Activated B cell treated with CpG ODN at 0.5 μM for 24 hours (primary cell): ENCODE measurements at regions not wholly inside any gene's neighbourhood (a gene's known extent, or its start where the extent isn't known, plus 50 kb on each side); places are given as distances from the start of the nearest gene placed in this dataset.

Experiments used
- ATAC-seq: fragments of 200-7000 bp; cut with Tn5 transposase; one replicate; pipeline ENCODE4 v1.10.0; 2021; ENCODE audit warnings: low read depth, mild to moderate bottlenecking, moderate library complexity
- CTCF ChIA-PET: fragments of 350-600 bp; sonication (Branson Sonifier 250); formaldehyde crosslinking; loops from one replicate; lab custom pipeline; 2021; ENCODE audit warnings: antibody characterized with exemption; lab: Charles Lee
- POLR2A ChIA-PET: fragments of 350-600 bp; sonication (Branson Sonifier 250); formaldehyde crosslinking; loops from one replicate; lab custom pipeline; 2021; ENCODE audit warnings: antibody characterized with exemption; lab: Charles Lee
- DNase-seq: peaks from one replicate; pipeline ENCODE4 v3.0.0; 2022
- H3K27ac Mint-ChIP-seq: one replicate; pipeline ENCODE4 v1.8.0; 2020; ENCODE audit warnings: mixed read lengths
- H3K27me3 Mint-ChIP-seq: one replicate; pipeline ENCODE4 v1.8.0; 2021; ENCODE audit warnings: mixed read lengths
- H3K36me3 Mint-ChIP-seq: one replicate; pipeline ENCODE4 v1.8.0; 2021; ENCODE audit warnings: low read depth, mixed read lengths
- H3K4me1 Mint-ChIP-seq: one replicate; pipeline ENCODE4 v1.8.0; 2021; ENCODE audit warnings: mixed read lengths
- H3K4me3 Mint-ChIP-seq: one replicate; pipeline ENCODE4 v1.8.0; 2020; ENCODE audit warnings: mild to moderate bottlenecking, mixed read lengths
- H3K9me3 Mint-ChIP-seq: one replicate; pipeline ENCODE4 v1.8.0; 2020; ENCODE audit warnings: mixed read lengths
- intact Hi-C: fragments of 100-400 bp; cut with micrococcal nuclease; formaldehyde crosslinking; loops from one replicate; pipeline ENCODE4 v1.15.1; 2024
- TF ChIP-seq, protein P1 (sequence below): fragments of 200-600 bp; IDR thresholded peaks from one replicate; pipeline ENCODE4 v1.8.0; 2022; ENCODE audit warnings: antibody characterized with exemption, mild to moderate bottlenecking

DNA sequence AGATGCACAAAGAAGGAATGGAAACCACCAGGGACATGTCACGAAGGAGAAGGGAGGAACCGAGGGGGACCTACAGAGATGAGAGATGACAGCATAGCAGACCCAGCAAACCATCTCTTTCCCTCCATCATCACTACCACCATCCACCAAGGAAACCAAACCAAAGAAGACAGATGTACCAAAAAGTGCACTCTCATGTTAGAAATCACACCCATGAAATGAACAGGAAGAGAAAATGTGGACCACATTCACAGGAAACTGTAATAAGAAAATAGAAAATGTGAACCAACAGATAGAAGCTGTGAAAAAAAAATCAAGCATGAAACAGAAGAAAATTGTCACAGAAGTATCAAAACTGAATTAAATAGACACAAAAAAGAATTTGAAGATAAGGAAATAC, 672.7 kb downstream of the QKI start:
- DNase-seq (no peak), ATAC-seq (no peak)
- no peaks in the 10 kb centered on the region for H3K36me3 Mint-ChIP-seq
- no peaks in the 10 kb centered on the region for H3K27me3 Mint-ChIP-seq
- intact Hi-C loops, result no loop called here
- no peaks in the 10 kb centered on the region for H3K9me3 Mint-ChIP-seq
- TF ChIP-seq, protein P1, sequence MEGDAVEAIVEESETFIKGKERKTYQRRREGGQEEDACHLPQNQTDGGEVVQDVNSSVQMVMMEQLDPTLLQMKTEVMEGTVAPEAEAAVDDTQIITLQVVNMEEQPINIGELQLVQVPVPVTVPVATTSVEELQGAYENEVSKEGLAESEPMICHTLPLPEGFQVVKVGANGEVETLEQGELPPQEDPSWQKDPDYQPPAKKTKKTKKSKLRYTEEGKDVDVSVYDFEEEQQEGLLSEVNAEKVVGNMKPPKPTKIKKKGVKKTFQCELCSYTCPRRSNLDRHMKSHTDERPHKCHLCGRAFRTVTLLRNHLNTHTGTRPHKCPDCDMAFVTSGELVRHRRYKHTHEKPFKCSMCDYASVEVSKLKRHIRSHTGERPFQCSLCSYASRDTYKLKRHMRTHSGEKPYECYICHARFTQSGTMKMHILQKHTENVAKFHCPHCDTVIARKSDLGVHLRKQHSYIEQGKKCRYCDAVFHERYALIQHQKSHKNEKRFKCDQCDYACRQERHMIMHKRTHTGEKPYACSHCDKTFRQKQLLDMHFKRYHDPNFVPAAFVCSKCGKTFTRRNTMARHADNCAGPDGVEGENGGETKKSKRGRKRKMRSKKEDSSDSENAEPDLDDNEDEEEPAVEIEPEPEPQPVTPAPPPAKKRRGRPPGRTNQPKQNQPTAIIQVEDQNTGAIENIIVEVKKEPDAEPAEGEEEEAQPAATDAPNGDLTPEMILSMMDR, result no peak
- H3K4me1 Mint-ChIP-seq, result peaks cover 2% of the 10 kb centered on the region
- ChIA-PET CTCF (no interaction called here), POLR2A (no interaction called here)
- no peak overlapping the region for H3K4me3 Mint-ChIP-seq
- H3K27ac Mint-ChIP-seq, result no peak overlapping the region

GRCh38 chr6:164086076-164086887, 671.8 kb downstream of the QKI start:
- TF ChIP-seq, protein P1, result no peak
- intact Hi-C loops, result no loop called here
- Mint-ChIP-seq H3K9me3 (no peaks in the 10 kb centered on the region), H3K27me3 (no peaks in the 10 kb centered on the region), H3K4me3 (no peak overlapping the region), H3K27ac (no peak overlapping the region), H3K36me3 (no peaks in the 10 kb centered on the region), H3K4me1 (peaks cover 2% of the 10 kb centered on the region)
- ChIA-PET POLR2A (no interaction called here), CTCF (no interaction called here)
- ATAC-seq (no peak), DNase-seq (no peak)

GRCh38 chr6:164085091-164086075, 670.9 kb downstream of the QKI start:
- Mint-ChIP-seq H3K27ac (no peak overlapping the region), H3K36me3 (no peaks in the 10 kb centered on the region), H3K4me3 (no peak overlapping the region), H3K4me1 (peaks cover 2% of the 10 kb centered on the region), H3K9me3 (no peaks in the 10 kb centered on the region), H3K27me3 (no peaks in the 10 kb centered on the region)
- ATAC-seq, result no peak
- POLR2A ChIA-PET, result no interaction called here
- TF ChIP-seq, protein P1, result no peak
- no peak for DNase-seq
- CTCF ChIA-PET, result no interaction called here
- intact Hi-C loops, result no loop called here

GRCh38 chr6:164079275-164079600, 664.7 kb downstream of the QKI start:
- ATAC-seq, result no peak
- Mint-ChIP-seq H3K4me3 (no peak overlapping the region), H3K27ac (no peak overlapping the region), H3K4me1 (no peaks in the 10 kb centered on the region), H3K36me3 (no peaks in the 10 kb centered on the region), H3K9me3 (peaks cover 3% of the 10 kb centered on the region), H3K27me3 (no peaks in the 10 kb centered on the region)
- POLR2A ChIA-PET, result no interaction called here
- TF ChIP-seq, protein P1, result no peak
- CTCF ChIA-PET, result no interaction called here
- no peak for DNase-seq
- intact Hi-C loops, result no loop called here
